HEK293 (cell line): ENCODE measurements at regions not wholly inside any gene's neighbourhood (a gene's known extent, or its start where the extent isn't known, plus 50 kb on each side); places are given as distances from the start of the nearest gene placed in this dataset.

ENCODE experiments used
- AEBP2 ChIP-seq: fragments of 450-650 bp; formaldehyde crosslinking; IDR thresholded peaks from 2 replicates; pipeline ENCODE4 v1.5.1; 2016; ENCODE audit warnings: missing biosample characterization, missing genetic modification characterization, borderline replicate concordance
- CTCF ChIP-seq: fragments of 450-650 bp; formaldehyde crosslinking; IDR thresholded peaks from 2 replicates; pipeline ENCODE4 v1.5.1; 2016; ENCODE audit warnings: missing biosample characterization, missing genetic modification characterization
- KLF8 ChIP-seq: fragments of 450-650 bp; formaldehyde crosslinking; IDR thresholded peaks from 2 replicates; pipeline ENCODE4 v1.5.1; 2016; ENCODE audit warnings: missing biosample characterization, missing genetic modification characterization
- SP2 ChIP-seq: fragments of 450-650 bp; formaldehyde crosslinking; IDR thresholded peaks from 2 replicates; pipeline ENCODE4 v1.5.1; 2016; ENCODE audit warnings: missing biosample characterization, missing genetic modification characterization
- ZBTB1 ChIP-seq: fragments of 450-650 bp; formaldehyde crosslinking; IDR thresholded peaks from 2 replicates; pipeline ENCODE4 v1.5.1; 2016; ENCODE audit warnings: missing biosample characterization, missing genetic modification characterization
- ZBTB49 ChIP-seq: fragments of 450-650 bp; formaldehyde crosslinking; IDR thresholded peaks from 2 replicates; pipeline ENCODE4 v1.5.1; 2016; ENCODE audit warnings: missing biosample characterization, missing genetic modification characterization, low read depth
- ZBTB6 ChIP-seq: fragments of 450-650 bp; formaldehyde crosslinking; IDR thresholded peaks from 2 replicates; pipeline ENCODE4 v1.5.1; 2017; ENCODE audit warnings: missing biosample characterization, missing genetic modification characterization
- ZNF350 ChIP-seq: fragments of 450-650 bp; formaldehyde crosslinking; IDR thresholded peaks from 2 replicates; pipeline ENCODE4 v1.5.0; 2017; ENCODE audit warnings: missing biosample characterization, mild to moderate bottlenecking, missing genetic modification characterization
- ZNF366 ChIP-seq: fragments of 450-650 bp; formaldehyde crosslinking; conservative IDR thresholded peaks from 2 replicates; pipeline ENCODE4 v1.5.1; 2016; ENCODE audit warnings: missing biosample characterization, missing genetic modification characterization
- ZNF510 ChIP-seq: fragments of 450-650 bp; formaldehyde crosslinking; IDR thresholded peaks from 2 replicates; pipeline ENCODE4 v1.5.1; 2018; ENCODE audit warnings: mild to moderate bottlenecking, missing genetic modification characterization, missing biosample characterization; ENCODE audit not compliant: insufficient replicate concordance
- ZNF549 ChIP-seq: fragments of 450-650 bp; IDR thresholded peaks from 2 replicates; pipeline ENCODE4 v1.5.1; 2018; ENCODE audit warnings: missing biosample characterization, missing genetic modification characterization, mild to moderate bottlenecking, inconsistent platforms, moderate library complexity
- ZNF837 ChIP-seq: fragments of 450-650 bp; formaldehyde crosslinking; IDR thresholded peaks from 2 replicates; pipeline ENCODE4 v1.5.1; 2016; ENCODE audit warnings: missing biosample characterization, missing genetic modification characterization

- TF ChIP-seq SP2 (tag by site-specific recombination), result no peak
- no peak for TF ChIP-seq ZNF510 (tag by site-specific recombination)
- TF ChIP-seq ZBTB6, result no peak
- TF ChIP-seq CTCF (tag by site-specific recombination), result no peak
- no peak for TF ChIP-seq ZNF350
- no peak for TF ChIP-seq ZBTB49
- TF ChIP-seq ZBTB1 (tag by site-specific recombination), result no peak
- TF ChIP-seq ZNF837 (tag by site-specific recombination), result no peak
- TF ChIP-seq ZNF549 (tag by site-specific recombination), result no peak
- no peak for TF ChIP-seq ZNF366 (tag by site-specific recombination)
- no peak for TF ChIP-seq KLF8
- no peak for TF ChIP-seq AEBP2
These were observed 114.5 kb downstream of the EDN1 start for GRCh38 chr6:12404651-12405050.
